Gastroesophageal sphincter (tissue), 4 donors: ENCODE measurements at regions not wholly inside any gene's neighbourhood (a gene's known extent, or its start where the extent isn't known, plus 50 kb on each side); places are given as distances from the start of the nearest gene placed in this dataset.

Source experiments
- ATAC-seq: fragments of 150-250 bp; one replicate; pipeline ENCODE4 v1.9.1; 2016; ENCODE audit warnings: mild to moderate bottlenecking, moderate library complexity
- H3K27ac ChIP-seq, 4 donors: fragments of 200-600 bp; sonication (generic) in 3 of 4; 1 replicate in 3 of 4; 2 replicates in 1 of 4; pipeline ENCODE4 v1.5.1; 2016 to 2019
- H3K27me3 ChIP-seq: fragments of 200-600 bp; sonication (generic); one replicate; pipeline ENCODE4 v1.5.1; 2019
- H3K36me3 ChIP-seq, 2 donors: fragments of 200-600 bp; sonication (generic); one replicate each; pipeline ENCODE4 v1.5.1; 2019; ENCODE audit warnings: control low read depth in 1 of 2
- H3K4me1 ChIP-seq, 3 donors: fragments of 200-600 bp; sonication (generic); 1 replicate in 2 of 3; 2 replicates in 1 of 3; pipeline ENCODE4 v1.5.1; 2016 to 2019; ENCODE audit warnings: control low read depth in 2 of 3
- H3K4me3 ChIP-seq, 2 donors: fragments of 200-600 bp; sonication (generic); one replicate each; pipeline ENCODE4 v1.5.1; 2019; ENCODE audit warnings: mild to moderate bottlenecking in 1 of 2, moderate library complexity in 1 of 2
- H3K9me3 ChIP-seq, 3 donors: fragments of 200-600 bp; sonication (generic); one replicate each; pipeline ENCODE4 v1.5.1; 2017 to 2019; ENCODE audit warnings: control low read depth in 2 of 3
- CTCF ChIP-seq, 4 experiments: fragments of 200-600 bp in 2 of 4; fragments of 450-650 bp in 2 of 4; sonication (generic) in 1 of 4; IDR thresholded peaks; one replicate each; pipeline ENCODE4 v1.5.1; 2017 to 2019; ENCODE audit warnings: antibody characterized with exemption in 4 of 4, mild to moderate bottlenecking in 2 of 4, moderate library complexity in 2 of 4
- EP300 ChIP-seq: sonication (generic); formaldehyde crosslinking; IDR thresholded peaks from one replicate; pipeline ENCODE4 v1.6.1; 2017; ENCODE audit warnings: antibody characterized with exemption, mild to moderate bottlenecking
- POLR2A ChIP-seq, 2 donors: fragments of 450-650 bp; IDR thresholded peaks; one replicate each; pipeline ENCODE4 v1.6.1; 2017; ENCODE audit warnings: antibody characterized with exemption in 2 of 2, mild to moderate bottlenecking in 2 of 2, moderate library complexity in 1 of 2
- POLR2AphosphoS5 ChIP-seq: sonication (generic); formaldehyde crosslinking; IDR thresholded peaks from one replicate; pipeline ENCODE4 v1.6.1; 2017; ENCODE audit warnings: antibody characterized with exemption
- WGBS, 2 donors: methylation state at CpG; one replicate each; pipeline ENCODE4 v1.1.5; 2018; ENCODE audit warnings: low coverage in 1 of 2; 5-methylcytosine and 5-hydroxymethylcytosine counted together

GRCh38 chr2:217258170-217258569, 398.3 kb upstream of the TNP1 start:
- peaks cover 0 to 6% (median 0%) of the 10 kb centered on the region in 3 donors for H3K4me1 ChIP-seq
- no peak for TF ChIP-seq POLR2AphosphoS5
- TF ChIP-seq EP300 = no peak
- TF ChIP-seq POLR2A (IDR thresholded peaks at IDR 0.05) = no peak
- no peak for TF ChIP-seq CTCF (IDR thresholded peaks at IDR 0.05)
- no peaks in the 10 kb centered on the region for H3K27me3 ChIP-seq
- no peak for ATAC-seq
- H3K9me3 ChIP-seq = no peaks in the 10 kb centered on the region
- no peaks in the 10 kb centered on the region for H3K36me3 ChIP-seq
- WGBS, 2 donors = 80 to 96% methylated on average over 2 to 3 of the region's 3 CpGs
- no peak overlapping the region for H3K27ac ChIP-seq
- no peak overlapping the region for H3K4me3 ChIP-seq

GRCh38 chr2:217256251-217256650, 396.4 kb upstream of the TNP1 start:
- Histone ChIP-seq H3K4me1 (peaks cover 0 to 14% (median 3%) of the 10 kb centered on the region in 3 donors), H3K9me3 (no peaks in the 10 kb centered on the region), H3K36me3 (no peaks in the 10 kb centered on the region), H3K27me3 (no peaks in the 10 kb centered on the region), H3K27ac (no peak overlapping the region), H3K4me3 (no peak overlapping the region)
- no peak for ATAC-seq
- 43 to 85% methylated on average over 3 of the region's 3 CpGs for WGBS, 2 donors
- no peak for TF ChIP-seq CTCF (IDR thresholded peaks at IDR 0.05)
- TF ChIP-seq POLR2A (IDR thresholded peaks at IDR 0.05) = no peak
- no peak for TF ChIP-seq POLR2AphosphoS5
- TF ChIP-seq EP300 = no peak

GRCh38 chr2:217254111-217254510, 394.2 kb upstream of the TNP1 start:
- Histone ChIP-seq H3K4me3 (no peak overlapping the region), H3K36me3 (no peaks in the 10 kb centered on the region), H3K27ac (no peak overlapping the region), H3K4me1 (peaks cover 11 to 35% (median 16%) of the 10 kb centered on the region in 3 donors), H3K9me3 (no peaks in the 10 kb centered on the region), H3K27me3 (no peaks in the 10 kb centered on the region)
- no peak for ATAC-seq
- TF ChIP-seq CTCF (IDR thresholded peaks at IDR 0.05) (no peak), POLR2A (IDR thresholded peaks at IDR 0.05) (no peak), EP300 (no peak), POLR2AphosphoS5 (no peak)
- 94 to 100% methylated on average over 2 of the region's 2 CpGs for WGBS, 2 donors

- no peak overlapping the region for H3K4me3 ChIP-seq
- peaks cover 28 to 54% (median 28%) of the 10 kb centered on the region in 3 donors for H3K4me1 ChIP-seq
- no peak for ATAC-seq
- H3K27ac ChIP-seq = peak overlapping the region; percentile 6 to 89 (median 75)
- H3K9me3 ChIP-seq = no peaks in the 10 kb centered on the region
- no peaks in the 10 kb centered on the region for H3K27me3 ChIP-seq
- 70 to 86% methylated on average over 2 to 4 of the region's 4 CpGs for WGBS, 2 donors
- H3K36me3 ChIP-seq = no peaks in the 10 kb centered on the region
- TF ChIP-seq POLR2AphosphoS5 (no peak), EP300 (no peak)
Observed at GRCh38 chr2:217252181-217252580, 392.3 kb upstream of the TNP1 start.

GRCh38 chr2:217250013-217250524, 390.2 kb upstream of the TNP1 start:
- no peaks in the 10 kb centered on the region for H3K27me3 ChIP-seq
- no peaks in the 10 kb centered on the region for H3K9me3 ChIP-seq
- H3K4me1 ChIP-seq = peaks cover 28 to 59% (median 28%) of the 10 kb centered on the region in 3 donors
- TF ChIP-seq CTCF (IDR thresholded peaks at IDR 0.05) (no peak), POLR2AphosphoS5 (peak; percentile 95), EP300 (peak; percentile 93), POLR2A (IDR thresholded peaks at IDR 0.05) (no peak)
- peak overlapping the region; percentile 63 to 89 (median 82) for H3K27ac ChIP-seq
- 38 to 53% methylated on average over 2 to 3 of the region's 4 CpGs for WGBS, 2 donors
- ATAC-seq = peak; percentile 82
- no peaks in the 10 kb centered on the region for H3K36me3 ChIP-seq
- H3K4me3 ChIP-seq = no peak overlapping the region
